ENCODE measurements at regions not wholly inside any gene's neighbourhood (a gene's known extent, or its start where the extent isn't known, plus 50 kb on each side); places are given as distances from the start of the nearest gene placed in this dataset.

GRCh38 chr10:62899311-62899710, 83.1 kb upstream of the EGR2 start:
- Mint-ChIP-seq H3K9me3 (no peaks in the 10 kb centered on the region), H3K4me3 (no peak overlapping the region), H3K4me1 (no peaks in the 10 kb centered on the region), H3K27ac (no peak overlapping the region), H3K36me3 (ENCODE audit: low read depth) (no peaks in the 10 kb centered on the region), H3K27me3 (peaks cover 10% of the 10 kb centered on the region)
- DNase-seq, result no peak
- ATAC-seq, result no peak

GRCh38 chr10:62895063-62895462, 78.9 kb upstream of the EGR2 start:
- Mint-ChIP-seq H3K4me3 (no peak overlapping the region), H3K9me3 (no peaks in the 10 kb centered on the region), H3K27me3 (peaks cover 17% of the 10 kb centered on the region), H3K36me3 (ENCODE audit: low read depth) (no peaks in the 10 kb centered on the region), H3K4me1 (peaks cover 5% of the 10 kb centered on the region), H3K27ac (no peak overlapping the region)
- ATAC-seq (no peak), DNase-seq (no peak)

GRCh38 chr10:62894156-62894555, 78.0 kb upstream of the EGR2 start:
- Mint-ChIP-seq H3K27me3 (peaks cover 21% of the 10 kb centered on the region), H3K27ac (no peak overlapping the region), H3K4me3 (no peak overlapping the region), H3K9me3 (no peaks in the 10 kb centered on the region), H3K36me3 (ENCODE audit: low read depth) (no peaks in the 10 kb centered on the region), H3K4me1 (peaks cover 5% of the 10 kb centered on the region)
- DNase-seq (no peak), ATAC-seq (no peak)

- no peak overlapping the region for H3K4me3 Mint-ChIP-seq
- DNase-seq (no peak), ATAC-seq (no peak)
- no peaks in the 10 kb centered on the region for H3K9me3 Mint-ChIP-seq
- peaks cover 5% of the 10 kb centered on the region for H3K4me1 Mint-ChIP-seq
- H3K36me3 Mint-ChIP-seq (ENCODE audit: low read depth), result no peaks in the 10 kb centered on the region
- H3K27me3 Mint-ChIP-seq, result peaks cover 18% of the 10 kb centered on the region
- no peak overlapping the region for H3K27ac Mint-ChIP-seq
Measured at GRCh38 chr10:62893036-62893435, 76.9 kb upstream of the EGR2 start.

- DNase-seq, result no peak
- H3K4me1 Mint-ChIP-seq, result peaks cover 5% of the 10 kb centered on the region
- no peaks in the 10 kb centered on the region for H3K36me3 Mint-ChIP-seq (ENCODE audit: low read depth)
- ATAC-seq, result no peak
- no peak overlapping the region for H3K4me3 Mint-ChIP-seq
- no peak overlapping the region for H3K27ac Mint-ChIP-seq
- H3K27me3 Mint-ChIP-seq, result peaks cover 28% of the 10 kb centered on the region
- H3K9me3 Mint-ChIP-seq, result no peaks in the 10 kb centered on the region
Measured at GRCh38 chr10:62890395-62890794, 74.2 kb upstream of the EGR2 start.

GRCh38 chr10:62887642-62888041, 71.5 kb upstream of the EGR2 start:
- no peaks in the 10 kb centered on the region for H3K36me3 Mint-ChIP-seq (ENCODE audit: low read depth)
- peaks cover 47% of the 10 kb centered on the region for H3K27me3 Mint-ChIP-seq
- DNase-seq (no peak), ATAC-seq (no peak)
- no peaks in the 10 kb centered on the region for H3K9me3 Mint-ChIP-seq
- peaks cover 3% of the 10 kb centered on the region for H3K4me1 Mint-ChIP-seq
- no peak overlapping the region for H3K27ac Mint-ChIP-seq
- H3K4me3 Mint-ChIP-seq, result no peak overlapping the region

GRCh38 chr10:62885684-62886461, 69.7 kb upstream of the EGR2 start:
- DNase-seq, result no peak
- H3K27me3 Mint-ChIP-seq, result peaks cover 54% of the 10 kb centered on the region
- peaks cover 1% of the 10 kb centered on the region for H3K4me1 Mint-ChIP-seq
- no peak for ATAC-seq
- H3K36me3 Mint-ChIP-seq (ENCODE audit: low read depth), result no peaks in the 10 kb centered on the region
- H3K9me3 Mint-ChIP-seq, result no peaks in the 10 kb centered on the region
- no peak overlapping the region for H3K27ac Mint-ChIP-seq
- H3K4me3 Mint-ChIP-seq, result no peak overlapping the region

GRCh38 chr10:62880162-62880561, 64.0 kb upstream of the EGR2 start:
- Mint-ChIP-seq H3K36me3 (ENCODE audit: low read depth) (no peaks in the 10 kb centered on the region), H3K27ac (no peak overlapping the region), H3K4me1 (peaks cover 1% of the 10 kb centered on the region), H3K4me3 (no peak overlapping the region), H3K9me3 (no peaks in the 10 kb centered on the region), H3K27me3 (peaks cover 49% of the 10 kb centered on the region)
- no peak for ATAC-seq
- no peak for DNase-seq

- Mint-ChIP-seq H3K36me3 (ENCODE audit: low read depth) (peaks cover 2% of the 10 kb centered on the region), H3K27ac (no peak overlapping the region), H3K9me3 (no peaks in the 10 kb centered on the region), H3K4me3 (no peak overlapping the region), H3K4me1 (peaks cover 35% of the 10 kb centered on the region), H3K27me3 (peaks cover 20% of the 10 kb centered on the region)
- no peak for DNase-seq
- ATAC-seq, result no peak
Measured at GRCh38 chr10:62873866-62874265, 57.7 kb upstream of the EGR2 start.

GRCh38 chr10:62870866-62871265, 54.7 kb upstream of the EGR2 start:
- Mint-ChIP-seq H3K9me3 (no peaks in the 10 kb centered on the region), H3K4me1 (peaks cover 35% of the 10 kb centered on the region), H3K4me3 (no peak overlapping the region), H3K36me3 (ENCODE audit: low read depth) (peaks cover 2% of the 10 kb centered on the region), H3K27ac (peak overlapping the region; percentile 16), H3K27me3 (peaks cover 16% of the 10 kb centered on the region)
- DNase-seq (no peak), ATAC-seq (peak; percentile 70)

- Mint-ChIP-seq H3K27me3 (peaks cover 11% of the 10 kb centered on the region), H3K4me3 (no peak overlapping the region), H3K27ac (no peak overlapping the region), H3K9me3 (no peaks in the 10 kb centered on the region), H3K4me1 (peaks cover 35% of the 10 kb centered on the region), H3K36me3 (ENCODE audit: low read depth) (peaks cover 2% of the 10 kb centered on the region)
- ATAC-seq (peak; percentile 74), DNase-seq (no peak)
Measured at GRCh38 chr10:62869958-62870357, 53.8 kb upstream of the EGR2 start.

- Mint-ChIP-seq H3K27ac (no peak overlapping the region), H3K27me3 (peaks cover 7% of the 10 kb centered on the region), H3K36me3 (ENCODE audit: low read depth) (peaks cover 2% of the 10 kb centered on the region), H3K9me3 (no peaks in the 10 kb centered on the region), H3K4me1 (peaks cover 33% of the 10 kb centered on the region), H3K4me3 (no peak overlapping the region)
- DNase-seq (no peak), ATAC-seq (no peak)
Measured at GRCh38 chr10:62866941-62867340, 50.8 kb upstream of the EGR2 start.

- no peak for ATAC-seq
- Mint-ChIP-seq H3K27ac (no peak overlapping the region), H3K4me1 (peaks cover 36% of the 10 kb centered on the region), H3K36me3 (ENCODE audit: low read depth) (peaks cover under 1% of the 10 kb centered on the region), H3K4me3 (no peak overlapping the region), H3K27me3 (peaks cover 7% of the 10 kb centered on the region), H3K9me3 (no peaks in the 10 kb centered on the region)
- no peak for DNase-seq
Measured at GRCh38 chr10:62866451-62866850, 50.3 kb upstream of the EGR2 start.

Measured in activated naive CD8-positive, alpha-beta T cell treated with anti-CD3 and anti-CD28 coated beads, Interleukin-2, amount 50 U/mL, for 24 hours (primary cell).